PFSK-1 (cell line): ENCODE measurements at regions not wholly inside any gene's neighbourhood (a gene's known extent, or its start where the extent isn't known, plus 50 kb on each side); places are given as distances from the start of the nearest gene placed in this dataset.

Experiments used
- FOXP2 ChIP-seq: optimal IDR thresholded peaks from 2 replicates; pipeline ENCODE3; 2011; ENCODE audit warnings: borderline replicate concordance, control low read depth, inconsistent platforms; ENCODE audit not compliant: insufficient read depth; ENCODE audit errors: extremely low read length, extremely low read depth
- POLR2AphosphoS5 ChIP-seq: IDR thresholded peaks from 2 replicates; pipeline ENCODE4 v1.6.1; 2012; ENCODE audit warnings: low read depth, mild to moderate bottlenecking, control low read depth, low read length, moderate library complexity
- SIN3A ChIP-seq: IDR thresholded peaks from 2 replicates; pipeline ENCODE4 v1.6.1; 2012; ENCODE audit warnings: mild to moderate bottlenecking, low read length, moderate library complexity, borderline replicate concordance; ENCODE audit not compliant: insufficient read depth
- TAF1 ChIP-seq: IDR thresholded peaks from 2 replicates; pipeline ENCODE4 v1.6.1; 2012; ENCODE audit warnings: low read length, control low read depth, borderline replicate concordance; ENCODE audit not compliant: insufficient read depth
- TF ChIP-seq, protein P1 (sequence below), 2 experiments: IDR thresholded peaks; 2 replicates each; pipeline versions ENCODE4 v1.6.1 to v1.8.0; 2011 to 2012; ENCODE audit warnings: low read depth in 2 of 2, low read length in 2 of 2, control low read depth in 1 of 2, inconsistent platforms in 1 of 2, mild to moderate bottlenecking in 1 of 2, moderate library complexity in 1 of 2; ENCODE audit not compliant: insufficient read depth in 1 of 2

DNA sequence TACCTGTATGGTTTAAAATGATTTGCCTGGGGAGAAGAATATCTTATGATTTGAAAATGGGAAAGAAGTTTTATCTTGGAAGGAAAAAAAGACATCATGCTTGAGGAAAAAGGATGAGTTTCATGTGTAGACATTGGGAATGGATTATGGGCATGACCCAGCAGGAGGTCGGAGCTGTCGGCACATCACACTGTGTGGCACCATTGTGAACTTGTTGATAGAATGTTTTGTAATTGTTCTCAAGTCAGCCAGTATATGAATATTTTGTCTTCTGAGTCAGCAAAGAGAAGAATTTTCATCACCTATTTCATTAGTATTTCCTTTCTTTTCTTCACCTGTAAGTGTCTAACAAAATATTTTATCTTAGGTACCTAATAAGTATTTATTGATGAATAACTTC lies 60.0 kb upstream of the HMGA2 start:
- no peak for TF ChIP-seq SIN3A
- TF ChIP-seq FOXP2: no peak
- TF ChIP-seq TAF1: no peak
- TF ChIP-seq, protein P1, sequence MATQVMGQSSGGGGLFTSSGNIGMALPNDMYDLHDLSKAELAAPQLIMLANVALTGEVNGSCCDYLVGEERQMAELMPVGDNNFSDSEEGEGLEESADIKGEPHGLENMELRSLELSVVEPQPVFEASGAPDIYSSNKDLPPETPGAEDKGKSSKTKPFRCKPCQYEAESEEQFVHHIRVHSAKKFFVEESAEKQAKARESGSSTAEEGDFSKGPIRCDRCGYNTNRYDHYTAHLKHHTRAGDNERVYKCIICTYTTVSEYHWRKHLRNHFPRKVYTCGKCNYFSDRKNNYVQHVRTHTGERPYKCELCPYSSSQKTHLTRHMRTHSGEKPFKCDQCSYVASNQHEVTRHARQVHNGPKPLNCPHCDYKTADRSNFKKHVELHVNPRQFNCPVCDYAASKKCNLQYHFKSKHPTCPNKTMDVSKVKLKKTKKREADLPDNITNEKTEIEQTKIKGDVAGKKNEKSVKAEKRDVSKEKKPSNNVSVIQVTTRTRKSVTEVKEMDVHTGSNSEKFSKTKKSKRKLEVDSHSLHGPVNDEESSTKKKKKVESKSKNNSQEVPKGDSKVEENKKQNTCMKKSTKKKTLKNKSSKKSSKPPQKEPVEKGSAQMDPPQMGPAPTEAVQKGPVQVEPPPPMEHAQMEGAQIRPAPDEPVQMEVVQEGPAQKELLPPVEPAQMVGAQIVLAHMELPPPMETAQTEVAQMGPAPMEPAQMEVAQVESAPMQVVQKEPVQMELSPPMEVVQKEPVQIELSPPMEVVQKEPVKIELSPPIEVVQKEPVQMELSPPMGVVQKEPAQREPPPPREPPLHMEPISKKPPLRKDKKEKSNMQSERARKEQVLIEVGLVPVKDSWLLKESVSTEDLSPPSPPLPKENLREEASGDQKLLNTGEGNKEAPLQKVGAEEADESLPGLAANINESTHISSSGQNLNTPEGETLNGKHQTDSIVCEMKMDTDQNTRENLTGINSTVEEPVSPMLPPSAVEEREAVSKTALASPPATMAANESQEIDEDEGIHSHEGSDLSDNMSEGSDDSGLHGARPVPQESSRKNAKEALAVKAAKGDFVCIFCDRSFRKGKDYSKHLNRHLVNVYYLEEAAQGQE (IDR thresholded peaks at IDR 0.05; ENCODE audit: insufficient read depth in 1 of 2, low read depth in 2 of 2, low read length in 2 of 2): no peak
- TF ChIP-seq POLR2AphosphoS5: no peak

DNA sequence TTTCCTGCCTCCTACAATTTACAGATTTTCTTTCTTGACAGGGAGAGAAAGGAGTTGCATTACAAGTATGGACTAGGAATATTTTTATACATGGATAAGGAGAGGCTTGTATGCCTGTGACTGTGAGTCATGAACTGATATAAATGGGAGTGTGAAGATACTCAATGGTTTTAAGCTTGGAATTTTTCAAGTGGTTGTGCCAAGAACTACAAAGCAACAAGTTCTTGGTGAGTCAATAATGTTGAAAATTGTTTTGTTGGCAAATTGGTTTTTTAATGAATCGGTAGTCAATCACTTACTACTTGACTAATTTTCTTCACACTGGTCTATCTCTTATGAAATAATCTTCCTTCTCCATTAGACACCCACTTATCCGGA lies 58.9 kb upstream of the HMGA2 start:
- TF ChIP-seq TAF1 (no peak), POLR2AphosphoS5 (no peak)
- TF ChIP-seq, protein P1 (IDR thresholded peaks at IDR 0.05; ENCODE audit: insufficient read depth in 1 of 2, low read depth in 2 of 2, low read length in 2 of 2): no peak

DNA sequence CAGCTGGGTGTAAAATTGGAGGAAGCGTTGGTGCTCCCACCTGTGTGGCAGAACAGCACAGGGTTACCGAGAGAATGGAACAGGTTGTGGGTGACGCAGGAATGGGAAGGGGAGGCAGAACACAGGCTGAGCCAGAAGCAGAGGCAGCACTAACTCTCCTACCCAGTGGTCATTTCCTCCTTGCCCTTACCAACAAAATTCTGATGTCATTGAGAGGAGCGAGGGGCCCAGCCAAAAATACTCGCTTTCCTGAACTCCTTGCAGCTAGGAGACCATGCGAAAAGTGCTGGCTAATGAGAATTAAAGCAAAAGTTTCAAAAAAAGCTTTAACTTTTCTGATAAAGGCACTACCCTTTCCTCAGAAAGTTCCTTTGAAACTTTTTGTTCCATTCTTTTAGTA lies 54.4 kb upstream of the HMGA2 start:
- TF ChIP-seq SIN3A (no peak), TAF1 (no peak), FOXP2 (no peak), POLR2AphosphoS5 (no peak)
- TF ChIP-seq, protein P1 (IDR thresholded peaks at IDR 0.05; ENCODE audit: insufficient read depth in 1 of 2, low read depth in 2 of 2, low read length in 2 of 2): no peak
